HG03280 (cell line): ENCODE measurements at regions not wholly inside any gene's neighbourhood (a gene's known extent, or its start where the extent isn't known, plus 50 kb on each side); places are given as distances from the start of the nearest gene placed in this dataset.

Source experiments
- ATAC-seq: cut with Tn5 transposase; IDR thresholded peaks from one replicate; pipeline ENCODE4 v1.9.1; 2021; ENCODE audit warnings: mild to moderate bottlenecking, moderate library complexity; ENCODE audit not compliant: unreplicated experiment

GRCh38 chr14:65928995-65929394 lies 516.5 kb downstream of the FUT8 start:
- ATAC-seq: no peak

- no peak for ATAC-seq
Observed at GRCh38 chr14:65933400-65934069, 521.0 kb downstream of the FUT8 start.

GRCh38 chr14:65934070-65934435 lies 521.5 kb downstream of the FUT8 start:
- no peak for ATAC-seq

GRCh38 chr14:65936342-65936975 lies 523.9 kb downstream of the FUT8 start:
- no peak for ATAC-seq

GRCh38 chr14:65937079-65937959 lies 524.8 kb downstream of the FUT8 start:
- ATAC-seq: no peak

GRCh38 chr14:65937960-65938316 lies 525.4 kb downstream of the FUT8 start:
- no peak for ATAC-seq

GRCh38 chr14:65938738-65939137 lies 526.2 kb downstream of the FUT8 start:
- ATAC-seq: no peak

- no peak for ATAC-seq
Observed at GRCh38 chr14:65939184-65939583, 526.7 kb downstream of the FUT8 start.

GRCh38 chr14:65940056-65940735 lies 527.7 kb downstream of the FUT8 start:
- no peak for ATAC-seq

GRCh38 chr14:65941091-65941490 lies 528.6 kb downstream of the FUT8 start:
- no peak for ATAC-seq

- no peak for ATAC-seq
Observed at GRCh38 chr14:65943150-65943549, 530.6 kb downstream of the FUT8 start.

GRCh38 chr14:65943916-65944410 lies 531.4 kb downstream of the FUT8 start:
- ATAC-seq: no peak

- no peak for ATAC-seq
Observed at GRCh38 chr14:65945327-65945726, 532.8 kb downstream of the FUT8 start.

GRCh38 chr14:65946494-65946893 lies 534.0 kb downstream of the FUT8 start:
- ATAC-seq: no peak

- ATAC-seq: no peak
Observed at GRCh38 chr14:65948302-65948701, 535.8 kb downstream of the FUT8 start.

- no peak for ATAC-seq
Observed at GRCh38 chr14:65949711-65950516, 536.3 kb upstream of the CCDC196 start.

- ATAC-seq: no peak
Observed at GRCh38 chr14:65954942-65955341, 531.2 kb upstream of the CCDC196 start.

GRCh38 chr14:65957631-65958205 lies 528.5 kb upstream of the CCDC196 start:
- ATAC-seq: no peak

- no peak for ATAC-seq
Observed at GRCh38 chr14:65958664-65959562, 527.3 kb upstream of the CCDC196 start.
